ENCODE measurements at regions not wholly inside any gene's neighbourhood (a gene's known extent, or its start where the extent isn't known, plus 50 kb on each side); places are given as distances from the start of the nearest gene placed in this dataset.

- no peak overlapping the region for H3K4me3 ChIP-seq (ENCODE audit: low read depth, low read length)
- TF ChIP-seq CTCF (IDR thresholded peaks at IDR 0.05; ENCODE audit: low read depth, low read length, missing control alignments), result no peak
- DNase-seq (ENCODE audit: low read depth), result no peak
Observed at GRCh38 chr10:105774351-105774750, 1133.3 kb downstream of the SORCS3 start.

GRCh38 chr10:105770524-105771212, 1129.6 kb downstream of the SORCS3 start:
- no peak for DNase-seq (ENCODE audit: low read depth)
- no peak for TF ChIP-seq CTCF (IDR thresholded peaks at IDR 0.05; ENCODE audit: low read depth, low read length, missing control alignments)
- H3K4me3 ChIP-seq (ENCODE audit: low read depth, low read length), result no peak overlapping the region

GRCh38 chr10:105769248-105770184, 1128.4 kb downstream of the SORCS3 start:
- TF ChIP-seq CTCF (IDR thresholded peaks at IDR 0.05; ENCODE audit: low read depth, low read length, missing control alignments), result no peak
- no peak for DNase-seq (ENCODE audit: low read depth)
- no peak overlapping the region for H3K4me3 ChIP-seq (ENCODE audit: low read depth, low read length)

GRCh38 chr10:105763611-105764010, 1122.5 kb downstream of the SORCS3 start:
- no peak for DNase-seq (ENCODE audit: low read depth)
- no peak overlapping the region for H3K4me3 ChIP-seq (ENCODE audit: low read depth, low read length)
- TF ChIP-seq CTCF (IDR thresholded peaks at IDR 0.05; ENCODE audit: low read depth, low read length, missing control alignments), result no peak

- DNase-seq (ENCODE audit: low read depth), result no peak
- no peak overlapping the region for H3K4me3 ChIP-seq (ENCODE audit: low read depth, low read length)
Observed at GRCh38 chr10:105761576-105762260, 1120.6 kb downstream of the SORCS3 start.

GRCh38 chr10:105759669-105760068, 1118.6 kb downstream of the SORCS3 start:
- DNase-seq (ENCODE audit: low read depth), result no peak
- H3K4me3 ChIP-seq (ENCODE audit: low read depth, low read length), result no peak overlapping the region
- TF ChIP-seq CTCF (IDR thresholded peaks at IDR 0.05; ENCODE audit: low read depth, low read length, missing control alignments), result no peak

More at GRCh38 chr10:105761576-105762260, 1120.6 kb downstream of the SORCS3 start:
- no peak for TF ChIP-seq CTCF (IDR thresholded peaks at IDR 0.05; ENCODE audit: low read depth, low read length, missing control alignments)

All from GM12864 (cell line).